ENCODE measurements at regions not wholly inside any gene's neighbourhood (a gene's known extent, or its start where the extent isn't known, plus 50 kb on each side); places are given as distances from the start of the nearest gene placed in this dataset.

- TF ChIP-seq CTCF (conservative IDR thresholded peaks at IDR 0.05) (no peak), EZH2 (IDR thresholded peaks at IDR 0.05; ENCODE audit: low read depth) (no peak)
These were observed 839.8 kb upstream of the POM121L12 start for GRCh38 chr7:52195664-52196063.
